SU-DHL-6 (cell line): ENCODE measurements at regions not wholly inside any gene's neighbourhood (a gene's known extent, or its start where the extent isn't known, plus 50 kb on each side); places are given as distances from the start of the nearest gene placed in this dataset.

Experiments used
- CTCF ChIP-seq: fragments of 200-600 bp; sonication (generic); IDR thresholded peaks from one replicate; pipeline ENCODE4 v1.5.1; 2017; ENCODE audit warnings: antibody characterized with exemption, mild to moderate bottlenecking, low read length, moderate library complexity; ENCODE audit not compliant: insufficient read depth, poor library complexity, severe bottlenecking
- EZH2phosphoT487 ChIP-seq: fragments of 200-600 bp; sonication (generic), shearing (Covaris generic); conservative IDR thresholded peaks from 2 replicates; pipeline ENCODE4 v1.6.1; 2018; ENCODE audit warnings: mild to moderate bottlenecking, antibody characterized with exemption, low read length, moderate library complexity, mixed read lengths

DNA sequence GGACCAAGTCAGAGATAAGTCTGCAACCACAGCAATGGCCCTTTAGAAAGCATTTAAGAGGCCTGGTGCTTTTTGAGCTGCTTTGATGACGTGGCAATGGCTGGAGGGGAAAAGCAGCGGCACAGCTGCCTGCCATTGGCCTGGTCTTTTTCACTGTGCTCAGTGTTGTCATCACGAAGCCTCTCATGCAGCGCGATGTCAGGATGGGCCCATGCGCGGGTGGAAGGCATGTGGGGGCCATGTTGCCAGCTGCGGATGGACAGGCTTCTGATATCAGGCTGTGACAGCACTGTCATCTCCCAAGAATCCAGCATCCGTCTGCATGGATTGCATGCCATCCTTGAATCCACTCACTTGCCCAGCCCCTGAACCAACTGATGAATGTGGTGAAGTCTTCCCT is 204.5 kb downstream of the ACKR3 start:
- no peak for TF ChIP-seq CTCF
- no peak for TF ChIP-seq EZH2phosphoT487
